Ovary (tissue), 7 donors: ENCODE measurements at regions not wholly inside any gene's neighbourhood (a gene's known extent, or its start where the extent isn't known, plus 50 kb on each side); places are given as distances from the start of the nearest gene placed in this dataset.

Experiments
- DNase-seq, 5 donors: peaks; one replicate each; pipeline ENCODE4 v3.0.0-alpha.2; 2019 to 2020
- H3K27ac ChIP-seq, 2 donors: fragments of 200-600 bp; one replicate each; pipeline versions ENCODE4 v1.5.1 to v1.8.0; 2019 to 2022
- H3K27me3 ChIP-seq: fragments of 200-600 bp; one replicate; pipeline ENCODE4 v1.8.0; 2022
- H3K36me3 ChIP-seq: fragments of 200-600 bp; sonication (generic); one replicate; pipeline ENCODE4 v1.5.1; 2019
- H3K4me1 ChIP-seq: one replicate; pipeline ENCODE4 v1.8.1; 2013; ENCODE audit warnings: mild to moderate bottlenecking, moderate library complexity; ENCODE audit not compliant: insufficient read depth
- H3K4me3 ChIP-seq: fragments of 200-600 bp; sonication (generic); one replicate; pipeline ENCODE4 v1.5.1; 2017
- H3K9me3 ChIP-seq, 2 donors: fragments of 200-600 bp in 1 of 2; sonication (generic) in 1 of 2; one replicate each; pipeline versions ENCODE4 v1.5.1 to v1.8.1; 2013 to 2019; ENCODE audit warnings: mild to moderate bottlenecking in 1 of 2, moderate library complexity in 1 of 2
- CTCF ChIP-seq, 3 donors: fragments of 450-650 bp in 2 of 3; fragments of 200-600 bp in 1 of 3; IDR thresholded peaks; one replicate each; pipeline versions ENCODE4 v1.5.1 to v1.8.0; 2016 to 2022; ENCODE audit warnings: antibody characterized with exemption in 3 of 3, mild to moderate bottlenecking in 1 of 3
- EP300 ChIP-seq: sonication (generic); formaldehyde crosslinking; IDR thresholded peaks from one replicate; pipeline ENCODE4 v1.6.1; 2017; ENCODE audit warnings: antibody characterized with exemption
- POLR2A ChIP-seq: fragments of 450-650 bp; IDR thresholded peaks from one replicate; pipeline ENCODE4 v1.6.1; 2017; ENCODE audit warnings: antibody characterized with exemption, mild to moderate bottlenecking, moderate library complexity
- WGBS, 3 donors: extraction: QIAGEN DNeasy Blood & Tissue Kit in 1 of 3; methylation state at CpG; one replicate each; pipeline versions ENCODE4 v1.1.5 to v1.1.7; 2013 to 2017; 5-methylcytosine and 5-hydroxymethylcytosine counted together
- intact Hi-C, 4 donors: fragments of 100-400 bp; cut with DNase I; formaldehyde crosslinking; loops; one replicate each; pipeline versions ENCODE4 v1.11.0 to v1.15.1; 2022 to 2023
- donor health status: DM: no; HTN: no; CAD: no; lungs with moderate emphysema.
- donor health status: DM: no; HTN: no; CAD: no.
- donor health status: Bipolar disorder and iron deficiency.
- donor health status: DM: no; HTN: no; CAD: no.
- donor health status: DM: yes; HTN: yes; CAD: no.

DNA sequence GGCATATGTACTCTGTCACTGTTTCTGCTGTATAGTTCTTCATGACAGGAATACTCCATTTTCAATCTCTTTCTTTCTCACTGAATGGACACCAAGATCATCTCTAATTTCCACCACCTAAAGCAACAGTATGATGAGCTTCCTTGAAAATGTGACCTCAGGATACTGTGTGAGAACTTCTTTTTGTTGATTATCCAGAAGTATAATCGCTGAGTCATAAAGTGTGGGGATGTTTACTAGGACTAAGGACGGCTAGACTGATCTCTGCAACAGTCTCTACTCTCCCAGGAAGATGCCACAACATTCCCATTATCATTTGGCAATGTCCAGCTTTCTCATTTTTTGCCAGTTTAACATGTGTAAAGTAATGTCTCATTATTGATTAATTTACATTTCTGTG, 70.3 kb downstream of the TNFSF18 start:
- Histone ChIP-seq H3K9me3 (no peaks in the 10 kb centered on the region), H3K4me1 (no peaks in the 10 kb centered on the region), H3K4me3 (no peak overlapping the region), H3K27ac (no peak overlapping the region), H3K27me3 (no peaks in the 10 kb centered on the region), H3K36me3 (no peaks in the 10 kb centered on the region)
- TF ChIP-seq EP300: no peak
- no peak for TF ChIP-seq CTCF (IDR thresholded peaks at IDR 0.05)
- no peak for TF ChIP-seq POLR2A
- intact Hi-C loops: no loop called here
- WGBS, 3 donors: 49 to 57% (median 54%) methylated on average over 2 of the region's 2 CpGs
- DNase-seq: no peak

DNA sequence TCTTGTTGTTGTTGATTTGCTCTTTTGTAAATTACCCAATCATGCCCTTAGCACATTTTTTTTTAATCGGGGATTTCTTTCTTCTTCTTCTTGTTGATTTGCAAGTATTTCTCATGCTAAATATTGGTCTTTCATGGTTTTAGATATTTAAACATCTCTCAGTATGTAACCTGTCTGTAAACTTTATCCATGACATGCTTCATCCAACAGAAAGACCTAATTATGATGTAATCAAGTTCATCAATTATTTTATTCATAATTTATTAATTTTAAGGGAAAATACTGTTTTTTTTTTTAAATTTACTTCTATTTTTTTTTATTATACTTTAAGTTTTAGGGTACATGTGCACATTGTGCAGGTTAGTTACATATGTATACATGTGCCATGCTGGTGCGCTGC, 69.8 kb downstream of the TNFSF18 start:
- no peaks in the 10 kb centered on the region for H3K36me3 ChIP-seq
- no peak overlapping the region for H3K27ac ChIP-seq
- no peaks in the 10 kb centered on the region for H3K27me3 ChIP-seq
- H3K4me1 ChIP-seq: no peaks in the 10 kb centered on the region
- TF ChIP-seq EP300 (no peak), CTCF (IDR thresholded peaks at IDR 0.05) (no peak), POLR2A (no peak)
- H3K4me3 ChIP-seq: no peak overlapping the region
- no peak for DNase-seq
- H3K9me3 ChIP-seq: no peaks in the 10 kb centered on the region
- 89 to 98% (median 97%) methylated on average over 1 to 2 of the region's 2 CpGs for WGBS, 3 donors
- intact Hi-C loops: no loop called here
